ENCODE measurements at regions not wholly inside any gene's neighbourhood (a gene's known extent, or its start where the extent isn't known, plus 50 kb on each side); places are given as distances from the start of the nearest gene placed in this dataset.

DNA sequence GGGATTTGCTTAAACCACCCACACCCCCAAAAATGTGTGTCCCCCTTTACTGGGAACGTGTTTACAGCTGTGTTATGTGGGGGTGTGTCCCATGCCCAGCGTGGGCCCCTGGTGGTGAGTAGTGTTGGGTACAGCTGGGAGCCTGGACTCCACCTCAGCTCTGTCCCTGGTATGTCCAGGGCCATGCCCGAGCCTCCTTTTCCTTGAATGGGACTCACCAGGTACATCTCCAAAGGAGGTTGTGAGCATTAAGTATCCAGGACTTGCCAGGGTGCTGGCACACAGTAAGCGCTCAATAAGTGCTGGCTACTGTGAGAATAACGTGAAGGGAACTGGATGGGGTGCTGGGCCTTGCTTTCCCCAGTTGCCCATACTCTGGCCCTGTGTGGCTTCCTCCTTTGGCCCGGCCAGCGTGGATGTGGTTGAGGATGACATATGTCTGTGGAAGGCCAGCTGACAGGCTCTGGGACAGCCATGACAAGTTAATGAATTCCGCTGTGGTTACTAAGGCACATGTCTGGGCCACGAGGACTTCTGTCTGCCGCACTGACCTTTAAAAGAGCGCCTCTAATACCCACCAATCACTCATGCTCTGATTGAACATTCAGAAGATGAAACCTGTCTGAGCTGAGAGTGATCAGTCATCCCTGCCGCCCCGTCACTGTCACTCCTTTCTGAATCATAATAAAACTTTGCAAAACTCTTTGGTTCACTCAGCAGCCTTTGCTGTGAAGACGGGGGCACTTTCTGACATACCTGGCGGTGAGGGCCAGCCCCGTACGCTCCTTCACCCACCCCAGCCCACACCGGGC is 74.7 kb downstream of the DIO3 start:
- Mint-ChIP-seq H3K36me3 (ENCODE audit: insufficient read depth, unreplicated experiment) (no peaks in the 10 kb centered on the region), H3K27me3 (ENCODE audit: unreplicated experiment) (peaks cover 22% of the 10 kb centered on the region), H3K9me3 (ENCODE audit: low read depth, unreplicated experiment) (no peaks in the 10 kb centered on the region), H3K4me1 (ENCODE audit: low read depth, unreplicated experiment) (no peaks in the 10 kb centered on the region), H3K4me3 (ENCODE audit: low read depth, unreplicated experiment) (no peak overlapping the region), H3K27ac (ENCODE audit: unreplicated experiment) (no peak overlapping the region)
- no TSS peak for BruUV-seq (replicated peaks)
- no peak for DNase-seq
- intact Hi-C loops (cut with micrococcal nuclease; ENCODE audit: unreplicated experiment) = loop anchor here (10.0 kb wide), 1 partner anchor 731 kb away; the partner anchor contains the start of gene RTL1
- CTCF ChIA-PET = no interaction called here
- TF ChIP-seq CTCF (IDR thresholded peaks at IDR 0.05; ENCODE audit: unreplicated experiment) = no peak

- TF ChIP-seq CTCF (IDR thresholded peaks at IDR 0.05; ENCODE audit: unreplicated experiment) = no peak
- no peaks in the 10 kb centered on the region for H3K4me1 Mint-ChIP-seq (ENCODE audit: low read depth, unreplicated experiment)
- no peak overlapping the region for H3K4me3 Mint-ChIP-seq (ENCODE audit: low read depth, unreplicated experiment)
- intact Hi-C loops (cut with micrococcal nuclease; ENCODE audit: unreplicated experiment) = loop anchor here (10.0 kb wide), 1 partner anchor 735 kb away; the partner anchor contains the start of gene RTL1
- CTCF ChIA-PET = interaction anchor here (0.7 kb wide), 1 partner anchor 936 kb away, joined by 4 read pairs; no protein-coding TSS in a partner anchor
- H3K27me3 Mint-ChIP-seq (ENCODE audit: unreplicated experiment) = peaks cover 32% of the 10 kb centered on the region
- no peak overlapping the region for H3K27ac Mint-ChIP-seq (ENCODE audit: unreplicated experiment)
- H3K36me3 Mint-ChIP-seq (ENCODE audit: insufficient read depth, unreplicated experiment) = no peaks in the 10 kb centered on the region
- H3K9me3 Mint-ChIP-seq (ENCODE audit: low read depth, unreplicated experiment) = no peaks in the 10 kb centered on the region
- DNase-seq = no peak
- BruUV-seq (replicated peaks) = no TSS peak
These were observed 78.0 kb downstream of the DIO3 start for GRCh38 chr14:101639241-101639833.

DNA sequence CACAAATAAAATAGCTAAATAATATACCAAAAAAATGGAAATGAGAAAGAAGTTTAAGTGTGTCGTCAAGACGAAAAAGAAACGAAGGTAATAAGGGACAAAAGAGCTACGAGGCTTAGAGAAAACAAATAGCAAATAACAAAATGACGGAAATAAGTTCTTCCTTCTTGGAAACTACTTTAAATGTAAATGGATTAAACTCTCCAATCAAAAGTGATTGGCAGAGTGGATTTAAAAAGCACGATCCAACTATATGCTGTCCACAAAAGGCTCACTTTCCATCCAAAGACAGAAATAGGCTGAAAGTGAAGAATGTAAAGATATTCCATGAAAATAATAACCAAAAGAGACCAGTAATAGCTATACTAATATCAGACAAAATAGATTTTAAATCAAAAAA is 82.4 kb downstream of the DIO3 start:
- Mint-ChIP-seq H3K9me3 (ENCODE audit: low read depth, unreplicated experiment) (no peaks in the 10 kb centered on the region), H3K27me3 (ENCODE audit: unreplicated experiment) (peaks cover 19% of the 10 kb centered on the region), H3K36me3 (ENCODE audit: insufficient read depth, unreplicated experiment) (no peaks in the 10 kb centered on the region), H3K4me3 (ENCODE audit: low read depth, unreplicated experiment) (no peak overlapping the region), H3K4me1 (ENCODE audit: low read depth, unreplicated experiment) (no peaks in the 10 kb centered on the region), H3K27ac (ENCODE audit: unreplicated experiment) (no peak overlapping the region)
- no TSS peak for BruUV-seq (replicated peaks)
- TF ChIP-seq CTCF (IDR thresholded peaks at IDR 0.05; ENCODE audit: unreplicated experiment) = no peak
- intact Hi-C loops (cut with micrococcal nuclease; ENCODE audit: unreplicated experiment) = no loop called here
- CTCF ChIA-PET = no interaction called here
- DNase-seq = no peak

DNA sequence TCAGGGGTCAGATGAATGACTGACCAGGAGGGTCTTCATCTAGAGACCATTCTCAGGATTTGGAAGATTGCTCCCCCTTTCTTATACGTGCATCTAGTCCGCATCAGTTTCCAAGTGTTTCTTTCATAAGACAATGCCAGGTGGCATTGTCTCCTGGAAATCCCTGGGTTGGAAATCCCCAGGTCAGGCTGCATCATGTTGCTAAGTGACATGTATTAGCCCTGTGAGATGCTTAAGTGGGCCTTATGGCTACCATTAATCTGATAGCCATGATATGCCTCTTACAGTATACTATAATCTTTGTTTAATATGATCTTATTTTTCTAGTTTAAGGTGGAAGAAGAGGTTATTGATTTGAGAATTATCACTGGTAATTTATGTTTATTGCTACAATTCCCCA is 92.8 kb downstream of the DIO3 start:
- intact Hi-C loops (cut with micrococcal nuclease; ENCODE audit: unreplicated experiment) = no loop called here
- no peak for DNase-seq
- no peak overlapping the region for H3K4me3 Mint-ChIP-seq (ENCODE audit: low read depth, unreplicated experiment)
- CTCF ChIA-PET = no interaction called here
- H3K4me1 Mint-ChIP-seq (ENCODE audit: low read depth, unreplicated experiment) = no peaks in the 10 kb centered on the region
- BruUV-seq (replicated peaks) = no TSS peak
- H3K36me3 Mint-ChIP-seq (ENCODE audit: insufficient read depth, unreplicated experiment) = no peaks in the 10 kb centered on the region
- no peak overlapping the region for H3K27ac Mint-ChIP-seq (ENCODE audit: unreplicated experiment)
- H3K9me3 Mint-ChIP-seq (ENCODE audit: low read depth, unreplicated experiment) = no peaks in the 10 kb centered on the region
- peaks cover 47% of the 10 kb centered on the region for H3K27me3 Mint-ChIP-seq (ENCODE audit: unreplicated experiment)
- no peak for TF ChIP-seq CTCF (IDR thresholded peaks at IDR 0.05; ENCODE audit: unreplicated experiment)
